ENCODE measurements at regions not wholly inside any gene's neighbourhood (a gene's known extent, or its start where the extent isn't known, plus 50 kb on each side); places are given as distances from the start of the nearest gene placed in this dataset.

DNA sequence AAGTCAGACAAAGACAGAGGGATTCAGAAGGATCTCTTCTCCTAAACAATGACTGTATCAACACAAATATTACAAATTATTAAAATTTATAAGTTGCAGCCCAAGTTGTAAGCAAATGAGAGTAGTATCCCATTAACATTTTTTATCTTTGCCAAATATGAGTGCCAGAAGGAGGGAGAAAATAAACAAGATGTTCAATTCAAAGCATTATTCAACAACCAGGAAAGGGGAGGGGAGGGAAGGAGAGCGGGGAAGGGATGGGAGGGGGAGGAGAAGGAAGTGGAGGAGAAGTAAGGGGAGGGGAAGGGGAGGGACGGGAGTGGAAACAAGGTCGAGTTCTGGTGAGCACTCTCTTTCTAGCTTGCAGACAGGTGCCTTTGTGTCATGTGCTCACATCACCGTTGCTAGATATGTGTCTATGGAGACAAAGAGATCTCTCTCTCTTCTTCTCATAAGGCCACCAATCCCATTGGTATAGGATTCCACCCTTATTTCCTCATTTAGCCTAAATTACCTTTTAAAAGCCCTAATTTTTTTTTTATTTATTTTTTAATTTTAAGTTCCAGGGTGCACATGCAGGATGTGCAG, 679.6 kb upstream of the CHAC2 start:
- Mint-ChIP-seq H3K4me3 (no peak overlapping the region), H3K4me1 (ENCODE audit: low read depth) (no peaks in the 10 kb centered on the region), H3K36me3 (ENCODE audit: low read depth) (no peaks in the 10 kb centered on the region), H3K27ac (no peak overlapping the region), H3K9me3 (peaks cover 3% of the 10 kb centered on the region), H3K27me3 (no peaks in the 10 kb centered on the region)
- no peak for DNase-seq

DNA sequence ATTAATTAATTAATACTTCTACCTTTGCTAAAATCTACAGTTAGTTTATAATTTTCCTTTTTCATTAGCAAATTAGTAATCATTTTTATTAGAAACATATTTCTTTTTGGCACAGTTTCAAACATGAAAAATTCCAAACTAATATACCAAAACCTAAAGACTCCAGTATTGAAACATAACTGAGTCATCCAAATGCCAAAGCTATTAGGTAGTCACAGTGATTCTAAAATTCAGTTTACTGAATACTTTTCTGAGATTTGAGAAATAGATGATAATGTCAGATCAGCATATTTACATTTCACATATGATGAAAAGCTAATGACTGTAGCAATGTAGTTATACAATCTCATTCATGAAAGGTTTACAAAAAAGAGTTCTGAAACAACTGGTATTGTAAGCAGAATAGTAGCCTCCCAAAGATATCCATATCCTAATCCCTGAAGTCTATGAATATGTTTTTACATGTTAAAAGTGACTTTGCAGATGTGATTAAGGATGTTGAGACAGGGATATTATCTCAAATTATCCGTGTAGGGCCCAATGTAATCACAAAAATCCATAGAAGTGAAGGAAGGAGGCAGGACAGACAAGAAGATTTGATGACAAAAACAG, 680.2 kb upstream of the CHAC2 start:
- H3K4me1 Mint-ChIP-seq (ENCODE audit: low read depth), result no peaks in the 10 kb centered on the region
- DNase-seq, result no peak
- no peak overlapping the region for H3K27ac Mint-ChIP-seq
- H3K9me3 Mint-ChIP-seq, result peaks cover 3% of the 10 kb centered on the region
- no peaks in the 10 kb centered on the region for H3K36me3 Mint-ChIP-seq (ENCODE audit: low read depth)
- no peaks in the 10 kb centered on the region for H3K27me3 Mint-ChIP-seq
- no peak overlapping the region for H3K4me3 Mint-ChIP-seq

- no peak for DNase-seq
- Mint-ChIP-seq H3K4me1 (ENCODE audit: low read depth) (no peaks in the 10 kb centered on the region), H3K36me3 (ENCODE audit: low read depth) (no peaks in the 10 kb centered on the region), H3K27ac (no peak overlapping the region), H3K4me3 (no peak overlapping the region), H3K27me3 (no peaks in the 10 kb centered on the region), H3K9me3 (peaks cover 16% of the 10 kb centered on the region)
Measured at GRCh38 chr2:53077413-53077812, 690.2 kb upstream of the CHAC2 start.

DNA sequence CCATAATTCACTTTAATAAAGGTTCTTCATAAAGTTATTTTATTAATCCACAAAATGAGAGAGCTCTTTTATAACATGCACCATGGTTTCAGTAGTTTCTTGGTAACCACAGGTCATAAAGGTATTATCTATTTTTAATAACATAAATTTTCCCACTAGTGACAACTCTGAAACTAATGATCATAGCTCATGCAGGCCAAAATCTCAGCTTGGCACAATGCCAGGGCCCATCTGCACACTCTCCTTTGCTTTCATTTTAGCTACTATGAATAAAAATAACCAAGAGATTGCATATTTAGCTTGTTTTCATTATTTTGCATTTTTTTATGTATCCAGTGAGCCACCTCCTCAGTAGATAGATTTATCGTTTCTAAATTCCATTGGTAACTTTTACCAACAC, 691.8 kb upstream of the CHAC2 start:
- Mint-ChIP-seq H3K4me1 (ENCODE audit: low read depth) (no peaks in the 10 kb centered on the region), H3K9me3 (peaks cover 10% of the 10 kb centered on the region), H3K4me3 (no peak overlapping the region), H3K27ac (no peak overlapping the region), H3K27me3 (no peaks in the 10 kb centered on the region), H3K36me3 (ENCODE audit: low read depth) (no peaks in the 10 kb centered on the region)
- DNase-seq, result no peak

GRCh38 chr2:53067533-53067932, 700.1 kb upstream of the CHAC2 start:
- Mint-ChIP-seq H3K27me3 (no peaks in the 10 kb centered on the region), H3K4me1 (ENCODE audit: low read depth) (no peaks in the 10 kb centered on the region), H3K9me3 (no peaks in the 10 kb centered on the region), H3K27ac (no peak overlapping the region), H3K36me3 (ENCODE audit: low read depth) (no peaks in the 10 kb centered on the region), H3K4me3 (no peak overlapping the region)
- DNase-seq, result no peak

- no peaks in the 10 kb centered on the region for H3K27me3 Mint-ChIP-seq
- H3K36me3 Mint-ChIP-seq (ENCODE audit: low read depth), result no peaks in the 10 kb centered on the region
- H3K27ac Mint-ChIP-seq, result no peak overlapping the region
- no peaks in the 10 kb centered on the region for H3K4me1 Mint-ChIP-seq (ENCODE audit: low read depth)
- no peaks in the 10 kb centered on the region for H3K9me3 Mint-ChIP-seq
- H3K4me3 Mint-ChIP-seq, result no peak overlapping the region
- no peak for DNase-seq
Measured at GRCh38 chr2:53067056-53067455, 700.5 kb upstream of the CHAC2 start.

- Mint-ChIP-seq H3K36me3 (ENCODE audit: low read depth) (no peaks in the 10 kb centered on the region), H3K9me3 (no peaks in the 10 kb centered on the region), H3K4me1 (ENCODE audit: low read depth) (no peaks in the 10 kb centered on the region), H3K27ac (no peak overlapping the region), H3K27me3 (no peaks in the 10 kb centered on the region), H3K4me3 (no peak overlapping the region)
- no peak for DNase-seq
Measured at GRCh38 chr2:53064154-53064553, 703.5 kb upstream of the CHAC2 start.

DNA sequence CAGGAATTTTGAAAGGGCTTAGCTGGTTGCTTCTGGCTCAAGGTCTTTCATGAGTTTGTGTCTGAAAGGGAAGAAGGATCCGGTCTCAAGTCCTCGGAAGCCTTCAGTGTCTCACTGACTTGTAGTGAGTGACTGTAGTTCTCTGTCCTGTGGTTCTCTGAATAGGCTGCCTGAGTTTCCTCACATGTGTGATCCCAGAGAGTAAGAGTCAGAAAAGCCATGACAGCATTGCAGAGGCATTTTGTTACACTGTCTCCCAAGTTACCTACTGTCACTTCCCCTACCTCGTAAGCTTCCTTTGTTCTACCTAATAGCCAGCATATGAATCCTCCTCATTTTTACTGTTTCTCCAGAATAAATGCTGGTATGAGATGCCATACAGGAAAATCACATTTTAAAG, 709.1 kb upstream of the CHAC2 start:
- H3K36me3 Mint-ChIP-seq (ENCODE audit: low read depth), result no peaks in the 10 kb centered on the region
- no peak overlapping the region for H3K4me3 Mint-ChIP-seq
- H3K27ac Mint-ChIP-seq, result no peak overlapping the region
- H3K9me3 Mint-ChIP-seq, result no peaks in the 10 kb centered on the region
- no peaks in the 10 kb centered on the region for H3K27me3 Mint-ChIP-seq
- no peaks in the 10 kb centered on the region for H3K4me1 Mint-ChIP-seq (ENCODE audit: low read depth)
- no peak for DNase-seq

GRCh38 chr2:53053937-53054336, 713.7 kb upstream of the CHAC2 start:
- H3K9me3 Mint-ChIP-seq, result peaks cover 3% of the 10 kb centered on the region
- H3K27me3 Mint-ChIP-seq, result no peaks in the 10 kb centered on the region
- H3K36me3 Mint-ChIP-seq (ENCODE audit: low read depth), result no peaks in the 10 kb centered on the region
- no peak overlapping the region for H3K4me3 Mint-ChIP-seq
- no peak overlapping the region for H3K27ac Mint-ChIP-seq
- no peak for DNase-seq
- no peaks in the 10 kb centered on the region for H3K4me1 Mint-ChIP-seq (ENCODE audit: low read depth)

GRCh38 chr2:53051157-53051556, 716.4 kb upstream of the CHAC2 start:
- Mint-ChIP-seq H3K36me3 (ENCODE audit: low read depth) (no peaks in the 10 kb centered on the region), H3K4me1 (ENCODE audit: low read depth) (no peaks in the 10 kb centered on the region), H3K9me3 (peaks cover 9% of the 10 kb centered on the region), H3K27me3 (no peaks in the 10 kb centered on the region), H3K27ac (no peak overlapping the region), H3K4me3 (no peak overlapping the region)
- DNase-seq, result no peak

DNA sequence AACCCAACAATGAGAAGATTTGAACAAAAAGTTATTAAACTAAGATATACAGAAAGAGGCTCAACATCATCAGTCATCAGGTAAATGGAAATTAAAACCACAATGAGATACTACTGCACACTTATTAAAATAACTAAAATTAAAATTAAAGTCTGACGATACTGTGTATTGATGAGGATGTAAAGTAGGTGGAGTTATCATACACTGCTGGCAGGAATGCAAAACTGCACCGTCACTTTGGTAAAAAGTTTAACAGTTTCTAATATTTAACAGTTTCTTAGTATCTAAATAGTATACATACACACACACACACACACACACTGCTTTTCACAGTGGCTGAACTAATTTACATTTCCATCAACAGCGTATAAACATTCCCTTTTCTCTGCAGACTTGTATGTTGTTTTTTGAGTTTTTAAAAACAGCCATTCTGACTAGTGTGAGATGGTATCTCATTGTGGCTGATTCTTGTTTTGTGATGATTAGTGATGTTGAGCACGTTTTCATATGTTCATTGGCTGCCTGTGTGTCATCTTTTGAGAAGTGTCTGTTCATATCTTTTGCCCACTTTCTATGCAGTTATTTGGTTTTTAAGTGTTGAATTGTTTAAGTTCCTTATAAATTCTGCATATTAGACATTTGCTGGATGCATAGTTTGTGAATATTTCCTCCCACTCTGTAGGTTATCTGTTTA, 726.9 kb upstream of the CHAC2 start:
- Mint-ChIP-seq H3K4me3 (no peak overlapping the region), H3K27me3 (no peaks in the 10 kb centered on the region), H3K36me3 (ENCODE audit: low read depth) (no peaks in the 10 kb centered on the region), H3K9me3 (peaks cover 2% of the 10 kb centered on the region), H3K4me1 (ENCODE audit: low read depth) (no peaks in the 10 kb centered on the region), H3K27ac (no peak overlapping the region)
- DNase-seq, result no peak

GRCh38 chr2:53036196-53036595, 731.4 kb upstream of the CHAC2 start:
- no peaks in the 10 kb centered on the region for H3K27me3 Mint-ChIP-seq
- no peak overlapping the region for H3K4me3 Mint-ChIP-seq
- H3K36me3 Mint-ChIP-seq (ENCODE audit: low read depth), result no peaks in the 10 kb centered on the region
- H3K9me3 Mint-ChIP-seq, result peaks cover 2% of the 10 kb centered on the region
- no peak for DNase-seq
- no peaks in the 10 kb centered on the region for H3K4me1 Mint-ChIP-seq (ENCODE audit: low read depth)
- no peak overlapping the region for H3K27ac Mint-ChIP-seq

DNA sequence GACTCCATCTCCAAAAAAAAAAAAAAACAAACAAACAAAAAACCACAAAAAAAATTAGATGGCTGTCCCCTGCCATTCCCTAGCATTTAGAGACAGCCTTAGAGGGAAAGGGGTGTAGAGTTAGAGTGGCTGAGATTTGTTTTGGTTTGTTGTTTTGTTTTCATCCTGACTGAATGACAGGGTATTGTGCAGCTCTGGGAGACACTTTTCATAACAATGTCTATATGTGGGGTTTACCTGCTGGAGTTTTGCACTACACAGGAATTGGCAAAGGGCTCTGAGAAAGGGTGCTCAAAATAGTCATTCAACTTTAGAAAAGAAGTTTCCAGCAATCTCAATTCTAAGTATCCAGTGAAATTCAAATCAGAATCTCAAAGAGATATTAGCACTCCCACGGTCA, 732.5 kb upstream of the CHAC2 start:
- no peak for DNase-seq
- Mint-ChIP-seq H3K9me3 (no peaks in the 10 kb centered on the region), H3K4me1 (ENCODE audit: low read depth) (no peaks in the 10 kb centered on the region), H3K4me3 (no peak overlapping the region), H3K36me3 (ENCODE audit: low read depth) (no peaks in the 10 kb centered on the region), H3K27me3 (no peaks in the 10 kb centered on the region), H3K27ac (no peak overlapping the region)

DNA sequence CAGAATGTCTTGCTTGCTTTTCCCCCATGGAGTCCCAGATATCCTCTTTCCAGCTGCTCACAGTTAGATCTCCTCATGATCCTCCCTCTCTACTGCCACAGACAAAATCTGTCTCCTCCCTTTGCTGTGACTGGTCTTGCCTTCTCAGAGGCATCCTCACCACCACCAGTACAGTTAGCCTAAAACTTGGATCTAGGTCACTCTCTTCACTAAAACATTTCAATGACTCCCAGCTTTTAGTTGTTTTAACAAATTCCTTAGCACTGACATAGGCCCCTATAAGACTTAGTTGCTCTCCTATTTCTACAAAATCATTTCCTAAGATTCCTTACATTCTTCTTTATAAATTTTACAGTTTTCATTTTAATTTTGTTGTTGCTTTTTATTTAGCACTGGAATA, 734.2 kb upstream of the CHAC2 start:
- H3K27ac Mint-ChIP-seq, result no peak overlapping the region
- no peaks in the 10 kb centered on the region for H3K4me1 Mint-ChIP-seq (ENCODE audit: low read depth)
- no peak for DNase-seq
- no peak overlapping the region for H3K4me3 Mint-ChIP-seq
- H3K27me3 Mint-ChIP-seq, result no peaks in the 10 kb centered on the region
- H3K9me3 Mint-ChIP-seq, result peaks cover 5% of the 10 kb centered on the region
- H3K36me3 Mint-ChIP-seq (ENCODE audit: low read depth), result no peaks in the 10 kb centered on the region

DNA sequence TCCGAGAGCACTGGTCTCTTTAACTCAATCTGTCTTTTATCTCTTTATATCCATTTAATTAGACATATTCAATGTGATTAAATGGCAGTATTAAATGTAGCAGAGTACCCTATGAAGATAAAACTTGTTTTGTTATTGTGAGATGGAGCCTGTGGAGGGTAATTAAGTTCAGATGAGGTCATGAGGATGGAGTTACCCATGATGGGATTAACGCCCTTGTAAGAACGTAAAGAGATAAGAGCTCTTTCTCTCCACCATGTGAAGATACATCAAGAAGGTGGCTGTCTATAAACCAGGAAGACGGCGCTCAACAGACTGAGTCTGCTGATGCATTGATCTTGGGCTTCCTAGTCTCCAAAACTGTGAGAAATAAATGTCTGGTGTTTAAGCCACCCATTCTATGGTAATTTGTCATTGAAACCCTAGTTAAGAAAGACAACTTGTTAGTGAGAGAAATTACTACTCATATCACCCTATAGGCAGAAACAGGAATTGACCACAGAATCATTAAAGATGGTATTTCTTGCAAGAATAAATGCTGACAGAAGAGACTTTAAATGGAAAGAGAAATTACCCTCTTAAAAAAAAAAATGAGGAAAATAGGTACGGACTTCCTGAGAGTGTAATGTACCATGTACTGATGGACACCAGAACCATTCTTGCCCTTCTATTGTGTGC, 738.7 kb upstream of the CHAC2 start:
- H3K4me3 Mint-ChIP-seq, result no peak overlapping the region
- H3K4me1 Mint-ChIP-seq (ENCODE audit: low read depth), result no peaks in the 10 kb centered on the region
- no peaks in the 10 kb centered on the region for H3K27me3 Mint-ChIP-seq
- no peak for DNase-seq
- H3K36me3 Mint-ChIP-seq (ENCODE audit: low read depth), result no peaks in the 10 kb centered on the region
- no peak overlapping the region for H3K27ac Mint-ChIP-seq
- peaks cover 8% of the 10 kb centered on the region for H3K9me3 Mint-ChIP-seq
